H1 (cell line): ENCODE measurements at regions not wholly inside any gene's neighbourhood (a gene's known extent, or its start where the extent isn't known, plus 50 kb on each side); places are given as distances from the start of the nearest gene placed in this dataset.

Source experiments
- CTCF ChIA-PET: fragments of 300-600 bp; sonication (Branson Sonifier 250); formaldehyde crosslinking; loops from one replicate; lab custom pipeline; 2021; ENCODE audit not compliant: partially characterized antibody; lab: Charles Lee
- POLR2A ChIA-PET: fragments of 300-600 bp; sonication (Branson Sonifier 250); formaldehyde crosslinking; loops from one replicate; lab custom pipeline; 2021; ENCODE audit warnings: inconsistent platforms; ENCODE audit not compliant: partially characterized antibody; lab: Charles Lee
- DNase-seq, 2 experiments: peaks; one replicate each; pipeline versions ENCODE4 v3.0.0 to v3.0.0-alpha.2; 2010 to 2022; ENCODE audit warnings: low spot score in 2 of 2, low read depth in 1 of 2, mixed read lengths in 1 of 2
- FAIRE-seq: peaks from 2 replicates; lab custom pipeline; 2011; peaks lifted over from hg19 to GRCh38; lab: Jason Lieb, UNC
- H2AFZ ChIP-seq: 2 replicates; pipeline ENCODE4 v1.8.1; 2012; ENCODE audit warnings: low read length, inconsistent platforms
- H2AK5ac ChIP-seq: 2 replicates; pipeline ENCODE4 v1.6.1; 2013; ENCODE audit warnings: low read depth, low read length
- H2BK120ac ChIP-seq: replicated peaks from 2 replicates; pipeline ENCODE3; 2013; ENCODE audit warnings: low read depth, low read length, inconsistent platforms
- H2BK12ac ChIP-seq: 2 replicates; pipeline ENCODE4 v1.6.1; 2013; ENCODE audit warnings: low read depth, low read length
- H2BK15ac ChIP-seq: 2 replicates; pipeline ENCODE4 v1.6.1; 2013; ENCODE audit warnings: low read length
- H2BK20ac ChIP-seq: 2 replicates; pipeline ENCODE4 v1.6.1; 2013; ENCODE audit warnings: low read length
- H2BK5ac ChIP-seq: 2 replicates; pipeline ENCODE4 v1.6.1; 2013; ENCODE audit warnings: low read depth, low read length
- H3K14ac ChIP-seq: 2 replicates; pipeline ENCODE4 v1.6.1; 2013; ENCODE audit warnings: inconsistent platforms; ENCODE audit not compliant: insufficient read length
- H3K18ac ChIP-seq: 2 replicates; pipeline ENCODE4 v1.6.1; 2013; ENCODE audit warnings: low read length; ENCODE audit errors: extremely low read depth
- H3K23ac ChIP-seq: 2 replicates; pipeline ENCODE4 v1.6.1; 2013; ENCODE audit warnings: inconsistent platforms; ENCODE audit not compliant: insufficient read length
- H3K23me2 ChIP-seq: 2 replicates; pipeline ENCODE4 v1.6.1; 2013; ENCODE audit warnings: low read depth, low read length
- H3K27ac ChIP-seq: 2 replicates; pipeline ENCODE4 v1.6.1; 2011; ENCODE audit warnings: low read depth, low read length, inconsistent platforms
- H3K27me3 ChIP-seq, 4 experiments: replicated peaks in 1 of 4; 1 replicate in 1 of 4; 2 replicates in 3 of 4; pipeline versions ENCODE4 v1.6.1 to v1.8.1; 2011 to 2013; ENCODE audit warnings: low read length in 3 of 4, mild to moderate bottlenecking in 3 of 4, inconsistent platforms in 2 of 4, mixed read lengths in 2 of 4, moderate library complexity in 1 of 4; ENCODE audit not compliant: control insufficient read depth in 3 of 4, insufficient read depth in 3 of 4; ENCODE audit errors: extremely low read depth in 1 of 4
- H3K36me3 ChIP-seq, 4 experiments: 2 replicates each; pipeline versions ENCODE4 v1.6.1 to v1.8.1; 2011 to 2013; ENCODE audit warnings: mild to moderate bottlenecking in 4 of 4, low read length in 3 of 4, moderate library complexity in 2 of 4, control low read depth in 1 of 4, inconsistent platforms in 1 of 4; ENCODE audit not compliant: insufficient read depth in 4 of 4, control insufficient read depth in 2 of 4
- H3K4ac ChIP-seq: replicated peaks from 2 replicates; pipeline ENCODE3; 2013; ENCODE audit warnings: low read length, low read depth, mixed read lengths, inconsistent platforms; ENCODE audit not compliant: insufficient read length
- H3K4me1 ChIP-seq, 4 experiments: replicated peaks in 1 of 4; 1 replicate in 1 of 4; 2 replicates in 3 of 4; pipeline versions ENCODE4 v1.6.1 to v1.8.1; 2011 to 2013; ENCODE audit warnings: low read length in 3 of 4, inconsistent platforms in 2 of 4, mixed read lengths in 1 of 4; ENCODE audit not compliant: insufficient read depth in 4 of 4, control insufficient read depth in 3 of 4
- H3K4me2 ChIP-seq, 2 experiments: 2 replicates each; pipeline versions ENCODE4 v1.6.1 to v1.8.1; 2011 to 2013; ENCODE audit warnings: low read depth in 2 of 2, low read length in 2 of 2, control low read depth in 1 of 2, inconsistent platforms in 1 of 2, mild to moderate bottlenecking in 1 of 2; ENCODE audit not compliant: insufficient read depth in 1 of 2
- H3K4me3 ChIP-seq, 4 experiments: fragments of 200-600, 300-600 bp in 1 of 4; sonication (generic), shearing (Covaris generic), sonication (Bioruptor Twin) in 1 of 4; 2 replicates each; pipeline versions ENCODE4 v1.5.1 to v1.8.1; 2011 to 2016; ENCODE audit warnings: low read length in 4 of 4, low read depth in 3 of 4, control low read depth in 2 of 4, inconsistent platforms in 2 of 4, mild to moderate bottlenecking in 2 of 4, mixed read lengths in 1 of 4, moderate library complexity in 1 of 4; ENCODE audit not compliant: insufficient read depth in 2 of 4; ENCODE audit errors: extremely low read depth in 1 of 4
- H3K56ac ChIP-seq: replicated peaks from 2 replicates; pipeline ENCODE3; 2013; ENCODE audit warnings: low read depth, mild to moderate bottlenecking, mixed read lengths, low read length, inconsistent platforms; ENCODE audit not compliant: insufficient read length
- H3K79me1 ChIP-seq: 2 replicates; pipeline ENCODE4 v1.6.1; 2013; ENCODE audit warnings: low read depth, low read length, control low read depth
- H3K79me2 ChIP-seq, 2 experiments: 2 replicates each; pipeline versions ENCODE4 v1.6.1 to v1.8.1; 2012 to 2013; ENCODE audit warnings: low read length in 2 of 2, mild to moderate bottlenecking in 2 of 2, inconsistent platforms in 1 of 2; ENCODE audit not compliant: insufficient read depth in 2 of 2, control insufficient read depth in 1 of 2
- H3K9ac ChIP-seq, 4 experiments: replicated peaks in 1 of 4; 1 replicate in 1 of 4; 2 replicates in 3 of 4; pipeline versions ENCODE4 v1.6.1 to v1.8.1; 2011 to 2013; ENCODE audit warnings: low read depth in 3 of 4, low read length in 3 of 4, control low read depth in 2 of 4, mild to moderate bottlenecking in 2 of 4, moderate library complexity in 2 of 4, inconsistent platforms in 1 of 4; ENCODE audit errors: extremely low read depth in 1 of 4
- H3K9me3 ChIP-seq, 2 experiments: 2 replicates each; pipeline versions ENCODE4 v1.6.1 to v1.8.1; 2012 to 2013; ENCODE audit warnings: mild to moderate bottlenecking in 2 of 2, moderate library complexity in 2 of 2, control low read depth in 1 of 2, inconsistent platforms in 1 of 2, low read depth in 1 of 2, low read length in 1 of 2, mixed read lengths in 1 of 2; ENCODE audit not compliant: insufficient read depth in 2 of 2
- H4K20me1 ChIP-seq, 2 experiments: replicated peaks in 1 of 2; 2 replicates each; pipeline versions ENCODE3 to v1.8.1; 2011 to 2013; ENCODE audit warnings: inconsistent platforms in 2 of 2, low read length in 2 of 2, mild to moderate bottlenecking in 1 of 2; ENCODE audit not compliant: insufficient read depth in 2 of 2, control insufficient read depth in 1 of 2
- H4K5ac ChIP-seq: 2 replicates; pipeline ENCODE4 v1.6.1; 2013; ENCODE audit warnings: low read length, low read depth, mixed read lengths, inconsistent platforms; ENCODE audit not compliant: insufficient read length
- H4K8ac ChIP-seq: 2 replicates; pipeline ENCODE4 v1.8.0; 2013; ENCODE audit warnings: mild to moderate bottlenecking, moderate library complexity, low read length, inconsistent platforms; ENCODE audit not compliant: insufficient read depth; ENCODE audit errors: extremely low read depth
- H4K91ac ChIP-seq: replicated peaks from 2 replicates; pipeline ENCODE3; 2013; ENCODE audit warnings: low read length, mixed read lengths, inconsistent platforms; ENCODE audit not compliant: insufficient read length
- POLR2A ChIP-seq, 2 experiments: IDR thresholded peaks; 1 replicate in 1 of 2; 2 replicates in 1 of 2; pipeline ENCODE4 v1.6.1; 2011; ENCODE audit warnings: low read depth in 2 of 2, low read length in 2 of 2, mild to moderate bottlenecking in 2 of 2; ENCODE audit errors: control extremely low read depth in 1 of 2
- WGBS, 2 experiments: shearing (Covaris generic) in 1 of 2; methylation state at CpG; one replicate each; pipeline versions ENCODE4 v1.1.6 to v1.1.7; 2013 to 2015; ENCODE audit warnings: low lambda C conversion rate in 2 of 2, mixed read lengths in 2 of 2, inconsistent platforms in 1 of 2, low coverage in 1 of 2, missing lambda C conversion rate in 1 of 2; ENCODE audit not compliant: insufficient replicate concordance in 2 of 2, insufficient coverage in 1 of 2, insufficient read length in 1 of 2; ENCODE audit errors: extremely low coverage in 1 of 2, missing lambda C conversion rate in 1 of 2; 5-methylcytosine and 5-hydroxymethylcytosine counted together

- H2AK5ac ChIP-seq, result no peak overlapping the region
- peak overlapping the region; percentile 39 for H2BK120ac ChIP-seq
- H3K27me3 ChIP-seq, result no peaks in the 10 kb centered on the region
- no peak overlapping the region for H4K5ac ChIP-seq
- no peak for TF ChIP-seq POLR2A (IDR thresholded peaks at IDR 0.05; ENCODE audit: control extremely low read depth in 1 of 2, low read depth in 2 of 2, low read length in 2 of 2)
- TF ChIP-seq, all 59 proteins: peak for 0
- Histone ChIP-seq H3K36me3 (no peaks in the 10 kb centered on the region), H4K91ac (no peak overlapping the region), H2BK5ac (peak overlapping the region; percentile 25; the same call in 1 of the 2 replicates), H2BK20ac (0 out of 2 replicates have a peak overlapping the region, but pooled peaks have one; percentile 3), H3K4me3 (no peak overlapping the region), H3K79me2 (no peaks in the 10 kb centered on the region), H3K4ac (no peak overlapping the region), H3K9ac (no peak overlapping the region), H4K8ac (no peak overlapping the region), H3K18ac (no peak overlapping the region), H3K14ac (no peak overlapping the region), H2BK12ac (no peak overlapping the region), H3K27ac (no peak overlapping the region), H3K79me1 (no peaks in the 10 kb centered on the region), H3K23ac (no peak overlapping the region), H2AFZ (peak overlapping the region; percentile 5), H3K4me1 (peaks cover 0 to 8% (median 4%) of the 10 kb centered on the region in 4 experiments; a peak in 3 of 7 replicates), H3K56ac (no peak overlapping the region), H2BK15ac (no peak overlapping the region), H3K4me2 (no peak overlapping the region), H3K23me2 (no peaks in the 10 kb centered on the region), H3K9me3 (no peaks in the 10 kb centered on the region), H4K20me1 (no peaks in the 10 kb centered on the region)
- ChIA-PET CTCF (interaction anchor here (0.6 to 1.6 kb wide), 3 partner anchors 12 to 153 kb away, joined by 3 to 4 read pairs (median 3); no protein-coding TSS in a partner anchor), POLR2A (no interaction called here)
- DNase-seq (no peak), FAIRE-seq (no peak)
- 47% methylated on average over 1 of the region's 1 CpG; no CpG with 5 or more reads in 1 of the 2 experiments for WGBS, 2 experiments
Measured at GRCh38 chr12:45644541-45644940, 85.0 kb upstream of the ARID2 start.
